ENCODE measurements at regions not wholly inside any gene's neighbourhood (a gene's known extent, or its start where the extent isn't known, plus 50 kb on each side); places are given as distances from the start of the nearest gene placed in this dataset.
"Not testable (repeated sequence)": the region's sequence is repeated elsewhere in the genome, so short reads cannot be mapped to it uniquely, and the experiment has no call there.

DNA sequence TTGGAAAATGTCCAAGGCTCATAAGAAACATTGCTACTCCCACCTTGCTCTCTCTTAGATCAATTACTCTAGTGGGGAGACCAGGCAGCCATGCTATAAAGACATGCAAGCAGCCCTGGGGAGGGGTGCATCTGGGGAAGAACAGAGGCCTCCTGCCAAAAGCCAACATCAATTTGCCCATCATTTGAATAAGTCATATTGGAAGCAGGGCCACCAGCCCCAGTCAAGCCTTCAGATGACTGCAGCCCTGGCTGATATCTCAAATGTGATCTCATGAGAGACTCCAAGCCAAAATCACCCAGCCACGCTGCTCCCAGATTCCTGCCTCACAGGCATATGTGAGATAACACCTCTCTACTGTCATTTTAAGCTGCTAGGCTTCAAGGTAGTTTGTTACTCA lies 157.5 kb upstream of the PDE1C start:
- Histone ChIP-seq H3K9me3 (ENCODE audit: control insufficient read depth in 2 of 2, insufficient read depth in 1 of 2, low read length in 1 of 2) (no peaks in the 10 kb centered on the region), H3K36me3 (ENCODE audit: control insufficient read depth in 2 of 2, insufficient read depth in 2 of 2, low read length in 1 of 2) (no peaks in the 10 kb centered on the region), H3K27ac (ENCODE audit: low read depth in 1 of 2, low read length in 1 of 2) (no peak overlapping the region), H3K27me3 (ENCODE audit: control insufficient read depth in 2 of 2, insufficient read depth in 1 of 2, low read length in 1 of 2) (no peaks in the 10 kb centered on the region), H3K4me3 (ENCODE audit: low read length in 2 of 2) (no peak overlapping the region), H3K4me1 (ENCODE audit: control insufficient read depth in 2 of 2, insufficient read depth in 2 of 2, low read length in 2 of 2) (no peaks in the 10 kb centered on the region)
- WGBS, result 93% methylated on average over 1 of the region's 1 CpG
- no peak for DNase-seq (ENCODE audit: low read depth in 6 of 9, low spot score in 9 of 9)

DNA sequence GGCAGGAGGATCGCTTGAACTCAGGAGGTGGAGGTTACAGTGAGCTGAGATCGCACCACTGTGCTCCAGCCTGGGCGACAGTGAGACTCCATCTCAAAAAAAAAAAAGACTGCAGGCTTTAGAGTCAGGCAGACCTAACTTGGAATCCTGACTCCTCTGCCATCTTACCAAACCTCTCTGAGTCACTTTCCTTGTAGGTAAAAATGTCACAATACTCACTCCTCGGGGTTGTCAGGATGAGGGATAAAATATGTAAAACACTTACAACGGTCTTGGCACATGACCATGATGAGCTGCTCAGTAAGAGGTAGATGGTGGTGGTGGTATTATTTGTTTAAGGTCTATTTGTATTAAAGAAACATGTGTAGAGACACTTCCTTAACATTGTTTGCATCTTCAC lies 154.1 kb upstream of the PDE1C start:
- H3K27me3 ChIP-seq (ENCODE audit: control insufficient read depth in 2 of 2, insufficient read depth in 1 of 2, low read length in 1 of 2), result no peaks in the 10 kb centered on the region
- no peak for DNase-seq (ENCODE audit: low read depth in 6 of 9, low spot score in 9 of 9)
- H3K4me3 ChIP-seq (ENCODE audit: low read length in 2 of 2), result no peak overlapping the region
- no peak overlapping the region for H3K27ac ChIP-seq (ENCODE audit: low read depth in 1 of 2, low read length in 1 of 2)
- no peaks in the 10 kb centered on the region for H3K4me1 ChIP-seq (ENCODE audit: control insufficient read depth in 2 of 2, insufficient read depth in 2 of 2, low read length in 2 of 2)
- H3K9me3 ChIP-seq (ENCODE audit: control insufficient read depth in 2 of 2, insufficient read depth in 1 of 2, low read length in 1 of 2), result no peaks in the 10 kb centered on the region
- 92% methylated on average over 5 of the region's 5 CpGs for WGBS
- no peaks in the 10 kb centered on the region for H3K36me3 ChIP-seq (ENCODE audit: control insufficient read depth in 2 of 2, insufficient read depth in 2 of 2, low read length in 1 of 2)

DNA sequence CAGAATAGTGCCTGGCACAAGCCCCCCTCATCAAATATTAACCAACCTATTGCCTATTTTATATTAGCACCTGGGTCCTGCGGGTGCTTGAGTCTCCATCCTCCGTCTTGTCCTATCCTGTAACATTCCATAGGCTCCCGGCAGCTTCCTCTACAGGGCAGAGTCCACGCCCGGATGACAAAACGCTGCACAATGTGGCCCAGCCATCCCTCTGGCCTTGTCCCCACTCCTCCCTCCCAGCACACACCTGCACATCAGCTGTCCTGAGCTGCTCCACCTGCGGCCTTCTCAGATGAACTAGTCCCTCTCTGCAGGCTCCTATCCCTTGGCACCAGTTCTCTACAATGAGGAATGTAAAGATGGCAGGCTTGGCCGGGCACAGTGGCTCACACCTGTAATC lies 153.5 kb upstream of the PDE1C start:
- no peaks in the 10 kb centered on the region for H3K27me3 ChIP-seq (ENCODE audit: control insufficient read depth in 2 of 2, insufficient read depth in 1 of 2, low read length in 1 of 2)
- no peaks in the 10 kb centered on the region for H3K9me3 ChIP-seq (ENCODE audit: control insufficient read depth in 2 of 2, insufficient read depth in 1 of 2, low read length in 1 of 2)
- no peak overlapping the region for H3K4me3 ChIP-seq (ENCODE audit: low read length in 2 of 2)
- no peak for DNase-seq (ENCODE audit: low read depth in 6 of 9, low spot score in 9 of 9)
- H3K4me1 ChIP-seq (ENCODE audit: control insufficient read depth in 2 of 2, insufficient read depth in 2 of 2, low read length in 2 of 2), result no peaks in the 10 kb centered on the region
- H3K27ac ChIP-seq (ENCODE audit: low read depth in 1 of 2, low read length in 1 of 2), result no peak overlapping the region
- 91% methylated on average over 8 of the region's 8 CpGs for WGBS
- H3K36me3 ChIP-seq (ENCODE audit: control insufficient read depth in 2 of 2, insufficient read depth in 2 of 2, low read length in 1 of 2), result no peaks in the 10 kb centered on the region

DNA sequence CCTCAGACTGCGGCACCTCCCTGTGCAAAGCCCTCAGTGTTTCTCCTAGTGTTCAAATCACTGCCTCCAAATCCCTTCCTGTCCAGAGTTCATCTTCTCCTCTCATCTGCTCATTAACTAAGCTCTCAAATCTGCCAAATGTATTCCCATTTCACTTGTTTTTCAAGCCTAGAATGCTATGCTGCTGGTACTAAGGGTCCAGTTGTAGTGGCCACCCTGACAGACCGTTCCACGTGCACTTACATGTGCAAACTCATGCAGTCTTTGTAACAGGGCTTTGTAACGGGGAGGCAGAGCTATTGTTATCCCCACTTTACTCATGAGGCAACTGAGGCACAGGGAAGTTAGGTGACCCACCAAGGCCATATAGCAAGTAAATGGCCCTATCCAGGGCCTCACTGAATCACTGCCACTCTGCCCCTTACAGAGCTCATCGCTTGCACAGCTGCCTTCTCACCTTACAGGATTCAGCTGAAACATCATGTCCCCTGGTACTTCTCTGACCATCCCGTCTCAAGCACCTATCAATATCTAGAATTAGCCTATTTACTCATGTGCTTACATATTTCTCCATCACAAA lies 153.0 kb upstream of the PDE1C start:
- H3K27ac ChIP-seq (ENCODE audit: low read depth in 1 of 2, low read length in 1 of 2), result no peak overlapping the region
- H3K9me3 ChIP-seq (ENCODE audit: control insufficient read depth in 2 of 2, insufficient read depth in 1 of 2, low read length in 1 of 2), result no peaks in the 10 kb centered on the region
- H3K4me1 ChIP-seq (ENCODE audit: control insufficient read depth in 2 of 2, insufficient read depth in 2 of 2, low read length in 2 of 2), result no peaks in the 10 kb centered on the region
- H3K4me3 ChIP-seq (ENCODE audit: low read length in 2 of 2), result no peak overlapping the region
- WGBS, result 95% methylated on average over 6 of the region's 6 CpGs
- no peaks in the 10 kb centered on the region for H3K27me3 ChIP-seq (ENCODE audit: control insufficient read depth in 2 of 2, insufficient read depth in 1 of 2, low read length in 1 of 2)
- no peak for DNase-seq (ENCODE audit: low read depth in 6 of 9, low spot score in 9 of 9)
- no peaks in the 10 kb centered on the region for H3K36me3 ChIP-seq (ENCODE audit: control insufficient read depth in 2 of 2, insufficient read depth in 2 of 2, low read length in 1 of 2)

DNA sequence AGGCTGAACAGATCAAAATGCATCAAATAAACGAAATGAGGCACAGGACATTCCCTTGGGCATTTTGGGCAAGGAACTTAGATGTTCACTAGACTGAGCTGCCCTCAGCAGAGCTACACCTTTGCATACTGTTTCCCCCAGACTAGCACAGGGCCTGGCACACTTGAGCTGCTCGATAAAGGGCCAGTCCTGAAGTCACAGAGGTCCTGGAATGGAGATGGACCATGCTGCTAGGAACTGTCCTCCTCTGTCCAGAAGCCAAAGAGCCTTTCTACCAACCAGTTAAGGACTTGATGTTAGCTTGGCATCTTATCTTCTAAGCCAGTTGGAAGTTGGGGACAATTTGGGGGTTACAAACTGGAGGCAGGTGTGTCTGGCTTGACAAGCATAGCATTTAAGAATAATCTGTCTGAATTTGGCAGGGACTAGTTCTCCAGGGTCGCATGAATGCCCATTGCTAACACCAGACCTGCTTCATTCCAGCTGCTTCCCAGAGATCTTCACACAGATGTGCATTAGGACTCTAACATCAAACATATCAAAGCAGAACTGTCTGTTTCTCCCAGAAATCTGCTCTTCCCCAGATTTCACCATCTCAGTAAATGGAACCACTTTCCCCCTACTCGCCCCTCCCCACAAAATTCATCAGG lies 152.2 kb upstream of the PDE1C start:
- DNase-seq (ENCODE audit: low read depth in 6 of 9, low spot score in 9 of 9), result no peak
- H3K4me3 ChIP-seq (ENCODE audit: low read length in 2 of 2), result no peak overlapping the region
- H3K4me1 ChIP-seq (ENCODE audit: control insufficient read depth in 2 of 2, insufficient read depth in 2 of 2, low read length in 2 of 2), result no peaks in the 10 kb centered on the region
- H3K36me3 ChIP-seq (ENCODE audit: control insufficient read depth in 2 of 2, insufficient read depth in 2 of 2, low read length in 1 of 2), result no peaks in the 10 kb centered on the region
- WGBS, result 81% methylated on average over 4 of the region's 4 CpGs
- no peak overlapping the region for H3K27ac ChIP-seq (ENCODE audit: low read depth in 1 of 2, low read length in 1 of 2)
- no peaks in the 10 kb centered on the region for H3K27me3 ChIP-seq (ENCODE audit: control insufficient read depth in 2 of 2, insufficient read depth in 1 of 2, low read length in 1 of 2)
- no peaks in the 10 kb centered on the region for H3K9me3 ChIP-seq (ENCODE audit: control insufficient read depth in 2 of 2, insufficient read depth in 1 of 2, low read length in 1 of 2)

DNA sequence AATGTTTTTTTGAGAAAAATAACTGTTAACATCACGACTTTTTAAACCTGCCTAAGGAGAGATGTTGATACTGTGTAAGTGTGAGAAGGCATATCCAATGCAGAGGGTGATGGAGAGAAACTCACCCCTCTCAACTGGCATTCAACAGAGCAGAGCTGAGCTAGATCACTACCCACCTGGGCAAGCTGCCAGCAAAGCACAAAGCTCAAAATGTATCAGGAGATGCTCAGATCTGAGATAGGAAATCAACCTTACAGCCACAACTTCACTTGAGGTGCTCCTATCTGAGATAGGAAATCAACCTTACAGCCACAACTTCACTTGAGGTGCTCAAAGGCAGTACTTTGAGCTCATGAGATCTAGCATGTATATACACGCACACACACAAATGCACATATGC lies 151.5 kb upstream of the PDE1C start:
- DNase-seq (ENCODE audit: low read depth in 6 of 9, low spot score in 9 of 9), result no peak
- Histone ChIP-seq H3K4me3 (ENCODE audit: low read length in 2 of 2) (no peak overlapping the region), H3K9me3 (ENCODE audit: control insufficient read depth in 2 of 2, insufficient read depth in 1 of 2, low read length in 1 of 2) (no peaks in the 10 kb centered on the region), H3K4me1 (ENCODE audit: control insufficient read depth in 2 of 2, insufficient read depth in 2 of 2, low read length in 2 of 2) (no peaks in the 10 kb centered on the region), H3K27me3 (ENCODE audit: control insufficient read depth in 2 of 2, insufficient read depth in 1 of 2, low read length in 1 of 2) (no peaks in the 10 kb centered on the region), H3K36me3 (ENCODE audit: control insufficient read depth in 2 of 2, insufficient read depth in 2 of 2, low read length in 1 of 2) (no peaks in the 10 kb centered on the region), H3K27ac (ENCODE audit: low read depth in 1 of 2, low read length in 1 of 2) (no peak overlapping the region)
- 85% methylated on average over 2 of the region's 2 CpGs for WGBS

DNA sequence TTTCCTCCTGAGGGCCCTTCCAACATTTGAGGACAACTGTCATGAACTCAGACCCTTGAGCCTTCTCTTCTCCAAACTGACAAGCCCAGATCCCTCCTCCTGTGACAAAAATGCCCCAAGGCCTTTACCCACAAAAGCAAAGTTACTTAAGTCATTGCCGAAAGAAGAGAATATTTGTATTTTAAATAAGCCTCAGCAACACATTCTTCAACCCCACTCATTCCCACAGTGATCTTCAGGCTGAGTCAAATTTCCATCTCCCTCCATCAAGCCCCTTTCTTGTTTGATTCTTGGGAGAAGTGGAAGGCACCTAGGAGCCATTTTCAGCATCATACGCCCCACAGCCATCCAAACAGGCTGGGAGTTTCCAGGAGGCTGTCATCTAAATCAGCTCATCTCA lies 150.8 kb upstream of the PDE1C start:
- H3K27me3 ChIP-seq (ENCODE audit: control insufficient read depth in 2 of 2, insufficient read depth in 1 of 2, low read length in 1 of 2), result no peaks in the 10 kb centered on the region
- DNase-seq (ENCODE audit: low read depth in 6 of 9, low spot score in 9 of 9), result no peak
- H3K27ac ChIP-seq (ENCODE audit: low read depth in 1 of 2, low read length in 1 of 2), result no peak overlapping the region

DNA sequence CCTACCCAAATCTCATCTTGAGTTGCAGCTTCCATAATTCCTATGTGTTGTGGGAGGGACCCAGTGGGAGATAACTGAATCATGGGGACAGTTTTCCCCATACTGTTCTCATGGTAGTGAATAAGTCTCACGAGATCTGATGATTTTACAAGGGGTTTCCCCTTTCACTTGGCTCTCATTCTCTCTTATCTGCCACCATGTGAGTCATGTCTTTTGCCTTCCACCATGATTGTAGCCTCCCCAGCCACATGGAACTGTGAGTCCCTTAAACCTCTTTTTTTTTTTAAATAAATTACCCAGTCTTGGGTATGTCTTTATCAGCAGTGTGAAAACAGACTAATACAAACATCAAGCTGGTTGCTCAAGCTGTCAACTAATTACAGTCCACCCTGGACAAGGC lies 149.6 kb upstream of the PDE1C start:
- H3K36me3 ChIP-seq (ENCODE audit: control insufficient read depth in 2 of 2, insufficient read depth in 2 of 2, low read length in 1 of 2); H3K27ac ChIP-seq (ENCODE audit: low read depth in 1 of 2, low read length in 1 of 2); DNase-seq (ENCODE audit: low read depth in 6 of 9, low spot score in 9 of 9); H3K4me3 ChIP-seq (ENCODE audit: low read length in 2 of 2); H3K27me3 ChIP-seq (ENCODE audit: control insufficient read depth in 2 of 2, insufficient read depth in 1 of 2, low read length in 1 of 2); H3K9me3 ChIP-seq (ENCODE audit: control insufficient read depth in 2 of 2, insufficient read depth in 1 of 2, low read length in 1 of 2); H3K4me1 ChIP-seq (ENCODE audit: control insufficient read depth in 2 of 2, insufficient read depth in 2 of 2, low read length in 2 of 2): not testable (repeated sequence)
- 77% methylated on average over 1 of the region's 1 CpG for WGBS

More for the DNA sequence above, 150.8 kb upstream of the PDE1C start:
- H3K4me1 ChIP-seq (ENCODE audit: control insufficient read depth in 2 of 2, insufficient read depth in 2 of 2, low read length in 2 of 2), result no peaks in the 10 kb centered on the region
- no peak overlapping the region for H3K4me3 ChIP-seq (ENCODE audit: low read length in 2 of 2)
- 98% methylated on average over 2 of the region's 2 CpGs for WGBS
- H3K36me3 ChIP-seq (ENCODE audit: control insufficient read depth in 2 of 2, insufficient read depth in 2 of 2, low read length in 1 of 2), result no peaks in the 10 kb centered on the region
- no peaks in the 10 kb centered on the region for H3K9me3 ChIP-seq (ENCODE audit: control insufficient read depth in 2 of 2, insufficient read depth in 1 of 2, low read length in 1 of 2)

DNA sequence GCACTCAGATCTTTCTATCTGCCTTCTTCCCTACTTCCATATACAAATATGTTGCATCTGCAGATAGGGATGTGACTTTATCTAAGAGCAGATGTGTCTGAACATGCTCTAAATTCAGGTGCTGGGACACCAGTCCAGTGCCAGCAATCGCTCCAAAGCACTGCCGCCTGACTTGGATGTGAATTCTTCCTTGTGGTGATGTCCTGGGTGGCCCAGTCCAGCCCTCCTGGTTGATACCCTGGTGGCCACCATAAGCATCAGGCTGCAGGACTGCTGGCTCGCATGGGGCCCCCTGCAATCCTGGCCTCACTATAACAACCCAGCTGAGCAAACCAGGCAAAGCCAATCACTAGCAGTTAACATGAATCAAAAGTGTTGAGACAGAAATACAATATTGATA lies 149.2 kb upstream of the PDE1C start:
- 96% methylated on average over 3 of the region's 3 CpGs for WGBS
- Histone ChIP-seq H3K4me1 (ENCODE audit: control insufficient read depth in 2 of 2, insufficient read depth in 2 of 2, low read length in 2 of 2) (no peaks in the 10 kb centered on the region), H3K27ac (ENCODE audit: low read depth in 1 of 2, low read length in 1 of 2) (no peak overlapping the region), H3K4me3 (ENCODE audit: low read length in 2 of 2) (no peak overlapping the region), H3K27me3 (ENCODE audit: control insufficient read depth in 2 of 2, insufficient read depth in 1 of 2, low read length in 1 of 2) (no peaks in the 10 kb centered on the region), H3K36me3 (ENCODE audit: control insufficient read depth in 2 of 2, insufficient read depth in 2 of 2, low read length in 1 of 2) (no peaks in the 10 kb centered on the region), H3K9me3 (ENCODE audit: control insufficient read depth in 2 of 2, insufficient read depth in 1 of 2, low read length in 1 of 2) (no peaks in the 10 kb centered on the region)
- DNase-seq (ENCODE audit: low read depth in 6 of 9, low spot score in 9 of 9), result no peak
